RWPE2 (cell line): ENCODE measurements at regions not wholly inside any gene's neighbourhood (a gene's known extent, or its start where the extent isn't known, plus 50 kb on each side); places are given as distances from the start of the nearest gene placed in this dataset.

Source experiments
- ATAC-seq: fragments of 200-7000 bp; cut with Tn5 transposase; 3 replicates; pipeline ENCODE4 v1.9.1; 2021; ENCODE audit warnings: low read depth
- DNase-seq: peaks from one replicate; pipeline ENCODE4 v3.0.0-alpha.2; 2020; ENCODE audit warnings: low spot score
- H3K27ac ChIP-seq: fragments of 450-650 bp; 2 replicates; pipeline ENCODE4 v1.5.1; 2017; ENCODE audit warnings: mild to moderate bottlenecking; ENCODE audit not compliant: poor library complexity, severe bottlenecking
- H3K27me3 ChIP-seq: fragments of 250-450 bp; sonication (Bioruptor Pico); 2 replicates; pipeline ENCODE4 v1.5.1; 2021; ENCODE audit warnings: mild to moderate bottlenecking, moderate library complexity; ENCODE audit not compliant: insufficient read depth, poor library complexity, severe bottlenecking
- H3K36me3 ChIP-seq: fragments of 250-450 bp; sonication (Bioruptor Pico); 2 replicates; pipeline ENCODE4 v1.5.1; 2020; ENCODE audit warnings: low read depth, mild to moderate bottlenecking, moderate library complexity
- H3K4me1 ChIP-seq: fragments of 250-450 bp; sonication (Bioruptor Pico); 2 replicates; pipeline ENCODE4 v1.5.1; 2021; ENCODE audit warnings: mild to moderate bottlenecking, moderate library complexity; ENCODE audit not compliant: insufficient read depth, poor library complexity, severe bottlenecking
- H3K4me3 ChIP-seq: fragments of 250-450 bp; sonication (Bioruptor Pico); 2 replicates; pipeline ENCODE4 v1.5.1; 2021; ENCODE audit warnings: mild to moderate bottlenecking, moderate library complexity; ENCODE audit not compliant: severe bottlenecking
- H3K9me3 ChIP-seq: fragments of 250-450 bp; sonication (Bioruptor Pico); 2 replicates; pipeline ENCODE4 v1.5.1; 2021; ENCODE audit warnings: mild to moderate bottlenecking, moderate library complexity; ENCODE audit not compliant: severe bottlenecking
- TF ChIP-seq, protein P1 (sequence below): fragments of 450-650 bp; IDR thresholded peaks from one replicate; pipeline ENCODE4 v1.5.1; 2017; ENCODE audit warnings: mild to moderate bottlenecking, moderate library complexity; ENCODE audit not compliant: poor library complexity, severe bottlenecking

DNA sequence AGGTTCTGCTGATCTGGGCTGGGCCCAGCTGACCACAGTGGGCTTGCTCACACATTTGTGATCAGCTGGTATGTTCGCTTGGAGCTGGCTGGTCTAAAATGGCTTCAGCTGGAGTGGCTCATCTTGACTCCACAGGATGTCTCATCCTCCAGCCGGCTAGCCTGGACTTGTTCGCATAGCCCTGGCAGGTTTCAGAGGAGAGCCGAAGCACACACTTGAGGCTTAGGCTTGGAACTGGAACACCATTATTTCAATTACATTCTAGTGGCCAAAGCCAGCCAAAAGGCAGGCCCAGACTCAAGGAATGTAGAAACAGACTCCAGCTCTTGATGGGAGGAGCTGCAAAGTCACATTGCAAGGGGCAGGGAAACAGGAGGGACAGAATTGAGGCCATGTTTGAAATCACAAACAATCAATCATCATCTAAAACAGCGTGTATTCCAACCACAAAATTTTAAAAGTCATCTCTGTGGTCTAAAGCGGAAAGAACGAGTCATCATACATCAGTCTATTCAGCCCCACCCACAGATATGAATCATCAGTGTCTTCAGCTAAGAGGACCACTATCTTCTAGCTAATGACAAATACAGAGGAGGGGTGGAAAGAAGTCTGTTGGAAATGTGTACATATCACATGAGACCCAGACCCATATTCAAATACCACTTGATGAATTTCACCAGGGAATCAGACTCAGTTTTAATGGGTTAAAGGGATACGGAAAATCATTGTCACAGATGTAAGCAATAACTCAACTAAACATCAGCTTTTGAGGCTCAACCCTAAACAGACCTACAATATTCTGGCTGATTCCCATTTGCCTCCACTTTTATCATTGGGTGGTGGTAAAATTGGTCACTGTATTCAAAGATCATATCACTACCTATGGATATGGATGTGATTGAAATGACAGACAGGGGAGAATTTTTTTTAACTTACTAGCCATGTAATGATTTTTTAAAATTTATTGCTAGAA lies 139.0 kb upstream of the MKLN1 start:
- ATAC-seq (peak; percentile 88), DNase-seq (peak; percentile 95)
- no peaks in the 10 kb centered on the region for H3K27me3 ChIP-seq
- H3K9me3 ChIP-seq: peaks cover 4% of the 10 kb centered on the region
- no peaks in the 10 kb centered on the region for H3K36me3 ChIP-seq
- peak overlapping the region; percentile 88 for H3K27ac ChIP-seq
- H3K4me3 ChIP-seq: no peak overlapping the region
- TF ChIP-seq, protein P1, sequence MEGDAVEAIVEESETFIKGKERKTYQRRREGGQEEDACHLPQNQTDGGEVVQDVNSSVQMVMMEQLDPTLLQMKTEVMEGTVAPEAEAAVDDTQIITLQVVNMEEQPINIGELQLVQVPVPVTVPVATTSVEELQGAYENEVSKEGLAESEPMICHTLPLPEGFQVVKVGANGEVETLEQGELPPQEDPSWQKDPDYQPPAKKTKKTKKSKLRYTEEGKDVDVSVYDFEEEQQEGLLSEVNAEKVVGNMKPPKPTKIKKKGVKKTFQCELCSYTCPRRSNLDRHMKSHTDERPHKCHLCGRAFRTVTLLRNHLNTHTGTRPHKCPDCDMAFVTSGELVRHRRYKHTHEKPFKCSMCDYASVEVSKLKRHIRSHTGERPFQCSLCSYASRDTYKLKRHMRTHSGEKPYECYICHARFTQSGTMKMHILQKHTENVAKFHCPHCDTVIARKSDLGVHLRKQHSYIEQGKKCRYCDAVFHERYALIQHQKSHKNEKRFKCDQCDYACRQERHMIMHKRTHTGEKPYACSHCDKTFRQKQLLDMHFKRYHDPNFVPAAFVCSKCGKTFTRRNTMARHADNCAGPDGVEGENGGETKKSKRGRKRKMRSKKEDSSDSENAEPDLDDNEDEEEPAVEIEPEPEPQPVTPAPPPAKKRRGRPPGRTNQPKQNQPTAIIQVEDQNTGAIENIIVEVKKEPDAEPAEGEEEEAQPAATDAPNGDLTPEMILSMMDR: no peak
- peaks cover 32% of the 10 kb centered on the region for H3K4me1 ChIP-seq

DNA sequence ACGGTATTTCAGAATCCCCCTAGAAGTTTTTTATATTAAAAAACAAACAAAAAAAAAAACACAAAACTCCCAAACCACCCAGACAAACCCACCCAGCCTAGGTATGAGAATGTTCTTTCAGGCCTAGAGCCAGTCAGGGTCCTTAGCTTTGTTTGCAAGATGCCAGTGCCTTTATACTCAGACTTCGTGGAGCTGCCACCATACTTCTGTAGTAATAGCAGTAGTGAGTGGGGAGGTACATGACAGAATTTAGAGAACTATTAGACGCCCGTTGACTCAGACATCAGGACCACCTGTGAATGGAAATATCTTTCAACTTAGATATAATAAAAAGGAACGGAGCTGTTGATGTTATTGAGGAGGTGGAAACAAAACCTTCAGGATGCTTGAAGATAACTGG lies 138.2 kb upstream of the MKLN1 start:
- Histone ChIP-seq H3K27me3 (no peaks in the 10 kb centered on the region), H3K27ac (peak overlapping the region; percentile 88), H3K9me3 (peaks cover 4% of the 10 kb centered on the region), H3K36me3 (no peaks in the 10 kb centered on the region), H3K4me1 (peaks cover 29% of the 10 kb centered on the region), H3K4me3 (no peak overlapping the region)
- TF ChIP-seq, protein P1: no peak
- ATAC-seq (no peak), DNase-seq (no peak)

DNA sequence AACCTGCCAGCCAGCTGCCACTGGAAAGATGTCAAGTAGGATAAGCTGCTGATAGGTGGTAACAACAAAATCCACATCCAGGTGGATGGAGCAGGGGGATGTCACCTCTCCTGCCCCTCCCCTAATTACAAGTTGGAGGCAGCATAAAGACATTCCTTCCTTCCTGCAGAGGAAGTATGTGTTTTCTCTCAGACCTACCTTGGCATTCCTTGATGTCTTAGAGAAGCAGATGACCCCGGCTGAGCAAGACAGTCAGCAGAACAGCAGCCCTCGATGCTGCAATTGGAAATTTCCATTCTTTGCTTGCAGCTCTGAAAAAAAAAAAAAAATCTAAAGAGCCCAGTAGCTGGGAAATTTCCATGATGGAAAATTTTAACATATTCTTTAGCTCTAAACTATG lies 137.5 kb upstream of the MKLN1 start:
- no peak for DNase-seq
- ATAC-seq: no peak
- peaks cover 4% of the 10 kb centered on the region for H3K9me3 ChIP-seq
- H3K27me3 ChIP-seq: no peaks in the 10 kb centered on the region
- TF ChIP-seq, protein P1: no peak
- no peaks in the 10 kb centered on the region for H3K36me3 ChIP-seq
- H3K4me3 ChIP-seq: no peak overlapping the region
- peaks cover 29% of the 10 kb centered on the region for H3K4me1 ChIP-seq
- peak overlapping the region; percentile 88 for H3K27ac ChIP-seq

DNA sequence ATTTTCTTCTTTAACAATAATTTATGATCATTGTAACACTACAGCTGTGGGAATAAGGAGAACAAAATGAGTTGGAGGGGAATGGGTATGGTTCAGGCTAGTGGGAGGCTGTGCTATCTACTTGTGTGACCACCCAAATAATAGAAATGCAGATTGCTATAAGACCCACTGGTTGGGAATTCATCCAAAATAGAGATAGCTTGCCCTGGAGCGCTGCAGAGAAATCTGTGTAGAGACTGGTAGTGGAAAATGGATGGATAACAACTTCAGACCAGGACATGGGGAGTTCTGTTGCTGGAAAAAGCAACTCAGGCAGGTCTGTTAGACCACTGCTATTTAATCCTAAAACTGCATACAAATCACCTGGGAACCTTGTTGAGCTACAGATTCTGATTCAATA lies 137.1 kb upstream of the MKLN1 start:
- H3K4me1 ChIP-seq: peaks cover 29% of the 10 kb centered on the region
- DNase-seq (no peak), ATAC-seq (no peak)
- H3K9me3 ChIP-seq: peaks cover 4% of the 10 kb centered on the region
- H3K27me3 ChIP-seq: no peaks in the 10 kb centered on the region
- H3K36me3 ChIP-seq: no peaks in the 10 kb centered on the region
- H3K4me3 ChIP-seq: no peak overlapping the region
- H3K27ac ChIP-seq: no peak overlapping the region
- TF ChIP-seq, protein P1: no peak
